Embryonic facial prominence (tissue), 1 donor: ENCODE measurements at regions not wholly inside any gene's neighbourhood (a gene's known extent, or its start where the extent isn't known, plus 50 kb on each side); places are given as distances from the start of the nearest gene placed in this dataset.

Experiments used
- DNase-seq: peaks from one replicate; pipeline ENCODE4 v3.0.0-alpha.2; 2016; ENCODE audit errors: extremely low spot score

- no peak for DNase-seq
Measured at GRCh38 chr20:39633689-39634088, 671.5 kb downstream of the DHX35 start.

GRCh38 chr20:39632757-39633156 lies 670.6 kb downstream of the DHX35 start:
- DNase-seq, result no peak

GRCh38 chr20:39632176-39632575 lies 670.0 kb downstream of the DHX35 start:
- DNase-seq, result no peak

- no peak for DNase-seq
Measured at GRCh38 chr20:39631557-39631956, 669.4 kb downstream of the DHX35 start.

- DNase-seq, result no peak
Measured at GRCh38 chr20:39630215-39630908, 668.2 kb downstream of the DHX35 start.

GRCh38 chr20:39627765-39628164 lies 665.6 kb downstream of the DHX35 start:
- DNase-seq, result no peak

- no peak for DNase-seq
Measured at GRCh38 chr20:39624316-39624715, 662.2 kb downstream of the DHX35 start.

- DNase-seq, result no peak
Measured at GRCh38 chr20:39623584-39624234, 661.6 kb downstream of the DHX35 start.

- no peak for DNase-seq
Measured at GRCh38 chr20:39619271-39619785, 657.2 kb downstream of the DHX35 start.

GRCh38 chr20:39611901-39612300 lies 649.8 kb downstream of the DHX35 start:
- no peak for DNase-seq

GRCh38 chr20:39607141-39607540 lies 645.0 kb downstream of the DHX35 start:
- no peak for DNase-seq

- DNase-seq, result no peak
Measured at GRCh38 chr20:39605908-39606307, 643.8 kb downstream of the DHX35 start.

- no peak for DNase-seq
Measured at GRCh38 chr20:39605361-39605760, 643.2 kb downstream of the DHX35 start.

GRCh38 chr20:39603219-39603618 lies 641.1 kb downstream of the DHX35 start:
- no peak for DNase-seq

GRCh38 chr20:39602649-39603048 lies 640.5 kb downstream of the DHX35 start:
- DNase-seq, result no peak

- DNase-seq, result no peak
Measured at GRCh38 chr20:39600871-39601270, 638.7 kb downstream of the DHX35 start.

- no peak for DNase-seq
Measured at GRCh38 chr20:39600156-39600555, 638.0 kb downstream of the DHX35 start.

- DNase-seq, result no peak
Measured at GRCh38 chr20:39596554-39596953, 634.4 kb downstream of the DHX35 start.

GRCh38 chr20:39592371-39592770 lies 630.2 kb downstream of the DHX35 start:
- no peak for DNase-seq

- no peak for DNase-seq
Measured at GRCh38 chr20:39588148-39588757, 626.1 kb downstream of the DHX35 start.

- no peak for DNase-seq
Measured at GRCh38 chr20:39581034-39581433, 618.9 kb downstream of the DHX35 start.

- DNase-seq, result no peak
Measured at GRCh38 chr20:39576771-39577170, 614.6 kb downstream of the DHX35 start.

- no peak for DNase-seq
Measured at GRCh38 chr20:39574061-39574460, 611.9 kb downstream of the DHX35 start.
